ENCODE measurements at regions not wholly inside any gene's neighbourhood (a gene's known extent, or its start where the extent isn't known, plus 50 kb on each side); places are given as distances from the start of the nearest gene placed in this dataset.

- DNase-seq (ENCODE audit: low read depth, low spot score) (no peak), FAIRE-seq (no peak)
- dilution Hi-C loops (cut with MboI; ENCODE audit: extremely low pct_ligation_motif_present, low sequenced_read_pairs) = no loop called here
- no TSS peak for BruUV-seq (replicated peaks)
- Histone ChIP-seq H4K20me1 (replicated peaks; ENCODE audit: control insufficient read depth, extremely low read depth, insufficient read depth, low read length) (no peaks in the 10 kb centered on the region), H2AFZ (ENCODE audit: low read depth, low read length) (no peak overlapping the region), H3K4me3 (replicated peaks in 1 of 3; ENCODE audit: insufficient read depth in 1 of 3, low read depth in 1 of 3, low read length in 3 of 3) (no peak overlapping the region), H3K27me3 (ENCODE audit: control insufficient read depth in 2 of 2, insufficient read depth in 2 of 2, low read length in 2 of 2) (no peaks in the 10 kb centered on the region), H3K4me1 (ENCODE audit: control insufficient read depth, extremely low read depth, insufficient read depth, low read length) (no peaks in the 10 kb centered on the region), H3K36me3 (ENCODE audit: control insufficient read depth in 2 of 2, extremely low read depth in 1 of 2, insufficient read depth in 2 of 2, low read length in 2 of 2) (no peaks in the 10 kb centered on the region), H3K9me1 (replicated peaks; ENCODE audit: control insufficient read depth, extremely low read depth, insufficient read depth, low read length) (no peaks in the 10 kb centered on the region), H3K79me2 (ENCODE audit: control insufficient read depth, insufficient read depth, low read length) (no peaks in the 10 kb centered on the region), H3K9me3 (replicated peaks; ENCODE audit: control insufficient read depth, insufficient read depth, low read length) (no peaks in the 10 kb centered on the region), H3K4me2 (ENCODE audit: insufficient read depth, low read length) (no peak overlapping the region), H3K27ac (ENCODE audit: insufficient read depth, low read depth, low read length) (no peak overlapping the region), H3K9ac (replicated peaks; ENCODE audit: extremely low read depth, insufficient read depth, low read length) (no peak overlapping the region)
- intact Hi-C loops (cut with micrococcal nuclease) = no loop called here
- no peak for TF ChIP-seq FOS (IDR thresholded peaks at IDR 0.05; ENCODE audit: borderline replicate concordance, insufficient read depth, low read length)
- no peak for TF ChIP-seq MYC (IDR thresholded peaks at IDR 0.05; ENCODE audit: low read depth, low read length)
- no peak for TF ChIP-seq CTCF (IDR thresholded peaks at IDR 0.05; ENCODE audit: extremely low read depth in 1 of 2, insufficient read depth in 1 of 2, low read depth in 1 of 2, low read length in 2 of 2)
- TF ChIP-seq EZH2 (IDR thresholded peaks at IDR 0.05; ENCODE audit: borderline replicate concordance, low read depth, low read length, severe bottlenecking) = no peak
- ChIA-PET POLR2A (no interaction called here), CTCF (no interaction called here)
Observed at GRCh38 chr4:117941611-117942010, 92.7 kb upstream of the NDST3 start.

- no peak overlapping the region for H3K4me2 ChIP-seq (ENCODE audit: insufficient read depth, low read length)
- no peaks in the 10 kb centered on the region for H3K79me2 ChIP-seq (ENCODE audit: control insufficient read depth, insufficient read depth, low read length)
- DNase-seq (ENCODE audit: low read depth, low spot score) (no peak), FAIRE-seq (no peak)
- H3K27ac ChIP-seq (ENCODE audit: insufficient read depth, low read depth, low read length) = no peak overlapping the region
- dilution Hi-C loops (cut with MboI; ENCODE audit: extremely low pct_ligation_motif_present, low sequenced_read_pairs) = no loop called here
- no peak for TF ChIP-seq CTCF (IDR thresholded peaks at IDR 0.05; ENCODE audit: extremely low read depth in 1 of 2, insufficient read depth in 1 of 2, low read depth in 1 of 2, low read length in 2 of 2)
- no peak for TF ChIP-seq POLR2A (IDR thresholded peaks at IDR 0.05; ENCODE audit: low read depth, low read length)
- no peak for TF ChIP-seq GATA2 (IDR thresholded peaks at IDR 0.05; ENCODE audit: insufficient read depth, insufficient read length, low read depth, low read length)
- no peak for TF ChIP-seq JUN (IDR thresholded peaks at IDR 0.05; ENCODE audit: borderline replicate concordance, insufficient read depth, insufficient read length, low read depth)
- TF ChIP-seq EZH2 (IDR thresholded peaks at IDR 0.05; ENCODE audit: borderline replicate concordance, low read depth, low read length, severe bottlenecking) = no peak
- no peak for TF ChIP-seq POLR2AphosphoS5 (IDR thresholded peaks at IDR 0.05; ENCODE audit: insufficient read depth, low read depth, low read length)
- no peak for TF ChIP-seq FOS (IDR thresholded peaks at IDR 0.05; ENCODE audit: borderline replicate concordance, insufficient read depth, low read length)
- no peak for TF ChIP-seq MAX (IDR thresholded peaks at IDR 0.05; ENCODE audit: insufficient read depth, insufficient read length)
- TF ChIP-seq MYC (IDR thresholded peaks at IDR 0.05; ENCODE audit: low read depth, low read length) = no peak
- POLR2A ChIA-PET = no interaction called here
- CTCF ChIA-PET = no interaction called here
- no peaks in the 10 kb centered on the region for H4K20me1 ChIP-seq (replicated peaks; ENCODE audit: control insufficient read depth, extremely low read depth, insufficient read depth, low read length)
- no peaks in the 10 kb centered on the region for H3K9me1 ChIP-seq (replicated peaks; ENCODE audit: control insufficient read depth, extremely low read depth, insufficient read depth, low read length)
- intact Hi-C loops (cut with micrococcal nuclease) = no loop called here
- no peaks in the 10 kb centered on the region for H3K36me3 ChIP-seq (ENCODE audit: control insufficient read depth in 2 of 2, extremely low read depth in 1 of 2, insufficient read depth in 2 of 2, low read length in 2 of 2)
- H2AFZ ChIP-seq (ENCODE audit: low read depth, low read length) = no peak overlapping the region
- H3K4me1 ChIP-seq (ENCODE audit: control insufficient read depth, extremely low read depth, insufficient read depth, low read length) = no peaks in the 10 kb centered on the region
- BruUV-seq (replicated peaks) = no TSS peak
- H3K9me3 ChIP-seq (replicated peaks; ENCODE audit: control insufficient read depth, insufficient read depth, low read length) = peaks cover 2% of the 10 kb centered on the region
- no peak overlapping the region for H3K9ac ChIP-seq (replicated peaks; ENCODE audit: extremely low read depth, insufficient read depth, low read length)
- H3K27me3 ChIP-seq (ENCODE audit: control insufficient read depth in 2 of 2, insufficient read depth in 2 of 2, low read length in 2 of 2) = no peaks in the 10 kb centered on the region
- H3K4me3 ChIP-seq (replicated peaks in 1 of 3; ENCODE audit: insufficient read depth in 1 of 3, low read depth in 1 of 3, low read length in 3 of 3) = no peak overlapping the region
Observed at GRCh38 chr4:117949621-117950020, 84.7 kb upstream of the NDST3 start.
